ENCODE measurements at regions not wholly inside any gene's neighbourhood (a gene's known extent, or its start where the extent isn't known, plus 50 kb on each side); places are given as distances from the start of the nearest gene placed in this dataset.

DNA sequence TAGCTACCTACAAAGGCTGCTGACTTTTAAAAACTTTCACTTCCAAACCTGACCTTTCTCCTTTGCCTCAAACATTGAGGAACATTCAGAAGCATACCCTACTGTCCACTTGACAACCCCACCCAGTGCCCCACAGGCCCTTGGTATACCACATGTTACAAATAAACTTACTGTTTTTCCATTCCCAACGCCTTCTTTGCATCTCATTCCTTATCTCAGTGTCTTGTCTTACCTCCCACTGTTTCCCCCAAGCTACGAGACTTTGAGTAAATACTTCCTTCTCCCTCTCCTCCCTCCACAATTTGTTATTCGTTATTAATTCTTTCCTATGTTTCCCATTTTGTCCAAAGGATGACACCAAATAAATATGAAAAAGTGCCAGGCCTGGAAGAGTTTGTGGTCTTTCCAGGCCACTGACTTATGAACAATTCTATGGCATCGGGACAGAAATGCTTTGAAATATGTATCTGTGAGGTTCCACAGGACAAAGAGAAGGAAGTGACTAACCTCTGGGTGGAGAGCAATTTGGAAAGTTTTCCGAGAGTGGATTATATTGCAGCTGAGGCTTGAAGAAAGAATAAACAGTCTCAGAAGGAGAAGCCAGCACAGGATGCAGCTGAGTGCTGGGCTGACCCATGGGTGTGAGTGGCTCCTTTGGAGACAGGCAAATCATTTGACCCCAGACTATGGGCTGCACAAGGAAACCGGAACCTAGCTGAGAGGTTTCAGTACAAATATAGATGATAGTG lies 409.0 kb downstream of the LPIN1 start:
- Histone ChIP-seq H3K27me3 (no peaks in the 10 kb centered on the region), H3K4me3 (no peak overlapping the region), H3K27ac (peak overlapping the region in 2 of 5 donors; percentile 17 to 36), H3K36me3 (replicated peaks in 1 of 2) (no peaks in the 10 kb centered on the region), H3K9me3 (replicated peaks in 1 of 3) (no peaks in the 10 kb centered on the region), H3K4me1 (replicated peaks in 1 of 2) (peaks cover 0 to 13% of the 10 kb centered on the region in 2 donors)
- TF ChIP-seq, protein P1, sequence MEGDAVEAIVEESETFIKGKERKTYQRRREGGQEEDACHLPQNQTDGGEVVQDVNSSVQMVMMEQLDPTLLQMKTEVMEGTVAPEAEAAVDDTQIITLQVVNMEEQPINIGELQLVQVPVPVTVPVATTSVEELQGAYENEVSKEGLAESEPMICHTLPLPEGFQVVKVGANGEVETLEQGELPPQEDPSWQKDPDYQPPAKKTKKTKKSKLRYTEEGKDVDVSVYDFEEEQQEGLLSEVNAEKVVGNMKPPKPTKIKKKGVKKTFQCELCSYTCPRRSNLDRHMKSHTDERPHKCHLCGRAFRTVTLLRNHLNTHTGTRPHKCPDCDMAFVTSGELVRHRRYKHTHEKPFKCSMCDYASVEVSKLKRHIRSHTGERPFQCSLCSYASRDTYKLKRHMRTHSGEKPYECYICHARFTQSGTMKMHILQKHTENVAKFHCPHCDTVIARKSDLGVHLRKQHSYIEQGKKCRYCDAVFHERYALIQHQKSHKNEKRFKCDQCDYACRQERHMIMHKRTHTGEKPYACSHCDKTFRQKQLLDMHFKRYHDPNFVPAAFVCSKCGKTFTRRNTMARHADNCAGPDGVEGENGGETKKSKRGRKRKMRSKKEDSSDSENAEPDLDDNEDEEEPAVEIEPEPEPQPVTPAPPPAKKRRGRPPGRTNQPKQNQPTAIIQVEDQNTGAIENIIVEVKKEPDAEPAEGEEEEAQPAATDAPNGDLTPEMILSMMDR (IDR thresholded peaks at IDR 0.05) = no peak
- TF ChIP-seq POLR2A (IDR thresholded peaks at IDR 0.05) = no peak
- peak in 3 of 7 donors; percentile 23 to 39 (median 24) for DNase-seq
- WGBS, 4 donors = 56 to 61% (median 60%) methylated on average over 6 of the region's 6 CpGs
- intact Hi-C loops (cut with DNase I) = no loop called here

DNA sequence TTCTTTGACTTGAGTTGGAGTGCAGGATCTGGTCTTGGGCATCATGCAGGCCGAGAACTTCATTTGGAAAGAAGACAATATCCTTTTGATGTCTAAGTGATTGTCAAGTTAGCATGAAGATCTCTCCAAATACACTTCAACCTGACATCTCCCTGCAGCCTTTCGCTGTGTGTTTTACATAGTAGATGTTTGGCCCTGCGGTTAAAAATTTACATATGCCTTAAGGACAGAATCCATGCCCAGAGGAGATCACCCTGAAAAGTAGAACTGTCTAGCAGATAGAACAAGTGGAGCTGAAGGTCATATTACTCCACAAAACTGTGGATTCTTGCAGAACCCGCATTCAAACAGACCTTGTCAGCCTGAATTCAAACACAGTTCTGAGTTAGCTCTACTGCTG lies 409.9 kb downstream of the LPIN1 start:
- DNase-seq = no peak
- TF ChIP-seq, protein P1 (IDR thresholded peaks at IDR 0.05) = no peak
- TF ChIP-seq POLR2A (IDR thresholded peaks at IDR 0.05) = no peak
- Histone ChIP-seq H3K36me3 (replicated peaks in 1 of 2) (no peaks in the 10 kb centered on the region), H3K27me3 (no peaks in the 10 kb centered on the region), H3K9me3 (replicated peaks in 1 of 3) (no peaks in the 10 kb centered on the region), H3K4me3 (no peak overlapping the region), H3K4me1 (replicated peaks in 1 of 2) (peaks cover 0 to 13% of the 10 kb centered on the region in 2 donors), H3K27ac (peak overlapping the region in 1 of 5 donors; percentile 36)
- intact Hi-C loops (cut with DNase I) = no loop called here
- WGBS, 4 donors = 66 to 76% (median 69%) methylated on average over 4 of the region's 4 CpGs

DNA sequence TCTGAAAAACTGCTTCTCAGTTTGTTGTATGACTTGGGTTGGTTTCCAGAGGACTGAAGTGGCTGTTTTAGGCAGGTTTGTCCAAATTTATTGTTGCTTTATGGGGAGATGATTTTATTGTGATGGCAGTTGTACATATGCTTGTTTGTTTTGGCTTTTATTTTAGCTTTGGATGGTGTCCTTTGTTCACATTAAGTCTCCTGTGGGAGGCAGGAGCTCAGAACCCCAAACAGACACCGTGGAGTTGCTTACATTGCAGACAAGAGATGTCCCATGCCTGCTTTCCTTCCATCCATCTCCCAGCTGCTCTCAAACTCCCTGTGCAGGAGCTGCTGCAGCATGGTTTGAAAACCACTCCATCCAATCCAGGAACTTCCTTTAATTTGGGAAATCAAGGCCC lies 414.7 kb downstream of the LPIN1 start:
- TF ChIP-seq, protein P1 (IDR thresholded peaks at IDR 0.05) = no peak
- TF ChIP-seq POLR2A (IDR thresholded peaks at IDR 0.05) = no peak
- no peaks in the 10 kb centered on the region for H3K9me3 ChIP-seq (replicated peaks in 1 of 3)
- 58 to 75% (median 71%) methylated on average over 1 of the region's 1 CpG for WGBS, 4 donors
- intact Hi-C loops (cut with DNase I) = no loop called here
- no peak overlapping the region for H3K27ac ChIP-seq
- no peaks in the 10 kb centered on the region for H3K36me3 ChIP-seq (replicated peaks in 1 of 2)
- DNase-seq = no peak
- H3K4me1 ChIP-seq (replicated peaks in 1 of 2) = peaks cover 0 to 10% of the 10 kb centered on the region in 2 donors
- H3K4me3 ChIP-seq = no peak overlapping the region
- no peaks in the 10 kb centered on the region for H3K27me3 ChIP-seq

DNA sequence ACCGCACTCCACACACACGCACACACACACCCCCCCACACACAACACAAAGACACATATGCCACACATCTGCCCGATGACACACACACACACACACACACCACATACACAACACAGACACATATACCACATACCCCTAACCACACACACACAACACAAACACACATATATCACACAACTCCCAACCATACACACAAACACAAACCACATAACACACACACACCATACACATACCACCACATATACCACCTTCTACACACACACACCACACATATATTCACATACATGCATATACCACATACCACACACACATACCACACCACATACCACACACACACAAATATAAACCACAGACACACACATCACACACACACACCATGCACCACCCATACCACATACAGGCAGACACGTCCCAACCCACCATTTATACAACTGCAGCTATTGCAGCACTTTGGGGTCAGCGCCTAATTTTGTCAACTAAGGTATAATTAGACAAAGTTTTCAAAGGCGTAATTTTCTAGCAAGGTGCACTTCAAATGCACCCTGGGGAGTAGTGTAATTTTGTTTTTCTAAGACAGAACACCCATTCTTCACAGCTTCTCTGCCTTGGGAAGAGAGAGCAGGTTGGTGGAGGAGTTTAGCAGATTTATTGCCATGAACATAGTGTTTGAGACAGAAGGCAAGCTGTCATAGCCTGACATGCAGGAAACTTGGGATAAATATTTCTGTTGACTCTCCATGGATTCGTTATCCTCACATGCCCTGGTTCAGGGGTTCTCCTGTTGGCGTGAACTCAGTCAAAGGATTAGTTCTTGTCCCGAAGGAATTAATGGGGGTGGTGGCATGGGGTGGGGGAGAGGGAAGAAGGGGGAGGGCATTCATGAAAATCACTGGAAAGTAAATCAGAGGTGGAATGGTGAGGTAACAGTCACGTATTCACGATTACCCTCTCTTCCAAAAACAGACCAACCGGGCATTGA lies 416.1 kb downstream of the LPIN1 start:
- WGBS, 4 donors = 88 to 91% (median 90%) methylated on average over 12 of the region's 12 CpGs

More for the DNA sequence above, 416.1 kb downstream of the LPIN1 start:
- Histone ChIP-seq H3K36me3 (replicated peaks in 1 of 2) (no peaks in the 10 kb centered on the region), H3K4me1 (replicated peaks in 1 of 2) (no peaks in the 10 kb centered on the region), H3K27me3 (no peaks in the 10 kb centered on the region), H3K4me3 (no peak overlapping the region), H3K9me3 (replicated peaks in 1 of 3) (no peaks in the 10 kb centered on the region), H3K27ac (no peak overlapping the region)
- intact Hi-C loops (cut with DNase I) = no loop called here
- no peak for TF ChIP-seq POLR2A (IDR thresholded peaks at IDR 0.05)
- TF ChIP-seq, protein P1 (IDR thresholded peaks at IDR 0.05) = no peak
- no peak for DNase-seq
